ENCODE measurements at regions not wholly inside any gene's neighbourhood (a gene's known extent, or its start where the extent isn't known, plus 50 kb on each side); places are given as distances from the start of the nearest gene placed in this dataset.

DNA sequence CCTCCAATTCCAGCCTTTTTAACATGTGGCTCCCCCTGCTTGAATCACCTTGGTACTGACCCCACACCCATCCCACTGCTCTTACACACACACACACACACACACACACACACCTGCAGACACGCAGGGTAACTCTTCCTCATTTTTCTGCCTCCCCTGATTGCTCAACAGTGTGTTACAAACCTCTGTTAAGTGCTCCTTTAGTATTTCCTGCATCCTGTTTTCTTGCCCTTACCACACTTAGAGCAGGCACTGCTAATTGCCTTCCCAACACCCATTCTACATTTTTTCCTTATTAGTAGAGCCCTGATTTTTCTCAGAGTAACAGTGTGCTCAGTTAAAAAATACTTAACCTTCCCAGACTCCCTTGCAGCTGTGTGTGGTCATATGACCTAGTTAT, 184.0 kb downstream of the EBLN2 start:
- TF ChIP-seq, protein P1, sequence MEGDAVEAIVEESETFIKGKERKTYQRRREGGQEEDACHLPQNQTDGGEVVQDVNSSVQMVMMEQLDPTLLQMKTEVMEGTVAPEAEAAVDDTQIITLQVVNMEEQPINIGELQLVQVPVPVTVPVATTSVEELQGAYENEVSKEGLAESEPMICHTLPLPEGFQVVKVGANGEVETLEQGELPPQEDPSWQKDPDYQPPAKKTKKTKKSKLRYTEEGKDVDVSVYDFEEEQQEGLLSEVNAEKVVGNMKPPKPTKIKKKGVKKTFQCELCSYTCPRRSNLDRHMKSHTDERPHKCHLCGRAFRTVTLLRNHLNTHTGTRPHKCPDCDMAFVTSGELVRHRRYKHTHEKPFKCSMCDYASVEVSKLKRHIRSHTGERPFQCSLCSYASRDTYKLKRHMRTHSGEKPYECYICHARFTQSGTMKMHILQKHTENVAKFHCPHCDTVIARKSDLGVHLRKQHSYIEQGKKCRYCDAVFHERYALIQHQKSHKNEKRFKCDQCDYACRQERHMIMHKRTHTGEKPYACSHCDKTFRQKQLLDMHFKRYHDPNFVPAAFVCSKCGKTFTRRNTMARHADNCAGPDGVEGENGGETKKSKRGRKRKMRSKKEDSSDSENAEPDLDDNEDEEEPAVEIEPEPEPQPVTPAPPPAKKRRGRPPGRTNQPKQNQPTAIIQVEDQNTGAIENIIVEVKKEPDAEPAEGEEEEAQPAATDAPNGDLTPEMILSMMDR (IDR thresholded peaks at IDR 0.05) = no peak
- TF ChIP-seq POLR2A (IDR thresholded peaks at IDR 0.05) = no peak

Measured in uterus (tissue), 2 donors.